ENCODE measurements at regions not wholly inside any gene's neighbourhood (a gene's known extent, or its start where the extent isn't known, plus 50 kb on each side); places are given as distances from the start of the nearest gene placed in this dataset.

DNA sequence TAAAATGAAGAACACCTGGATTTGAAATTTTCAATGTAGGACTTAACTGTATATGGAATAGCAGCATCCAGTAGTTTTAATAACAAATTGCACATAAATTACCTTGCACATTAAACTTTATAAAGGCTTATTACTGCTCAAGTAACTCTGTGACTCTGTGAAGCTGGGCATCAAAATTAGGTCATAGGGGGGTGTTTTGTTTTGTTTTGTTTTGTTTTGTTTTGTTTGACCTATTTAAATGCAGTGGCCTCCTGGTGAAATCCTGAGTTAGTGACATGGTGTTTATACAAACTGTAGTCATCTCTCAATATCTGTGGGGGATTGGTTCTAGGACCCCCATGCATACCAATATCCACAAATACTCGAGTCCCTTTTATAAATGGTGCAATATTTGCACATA is 51.9 kb upstream of the ADAD1 start:
- TF ChIP-seq ZNF384 (IDR thresholded peaks at IDR 0.05) = no peak
- no peak for TF ChIP-seq ELF4 (IDR thresholded peaks at IDR 0.05)
- TF ChIP-seq CTBP1 (IDR thresholded peaks at IDR 0.05; ENCODE audit: borderline replicate concordance) = no peak
- TF ChIP-seq LEF1 (IDR thresholded peaks at IDR 0.05; ENCODE audit: borderline replicate concordance) = no peak
- TF ChIP-seq BHLHE40 (IDR thresholded peaks at IDR 0.05; ENCODE audit: borderline replicate concordance) = no peak
- no peak for TF ChIP-seq NFRKB (IDR thresholded peaks at IDR 0.05)
- TF ChIP-seq PKNOX1 (IDR thresholded peaks at IDR 0.05) = no peak
- TF ChIP-seq SUZ12 (IDR thresholded peaks at IDR 0.05) = no peak
- no peak for TF ChIP-seq TARDBP (IDR thresholded peaks at IDR 0.05)
- TF ChIP-seq HDGF (IDR thresholded peaks at IDR 0.05; ENCODE audit: borderline replicate concordance) = no peak
